OCI-LY7 (cell line): ENCODE measurements at regions not wholly inside any gene's neighbourhood (a gene's known extent, or its start where the extent isn't known, plus 50 kb on each side); places are given as distances from the start of the nearest gene placed in this dataset.

Experiments used
- BruUV-seq: library from RNA; stranded (reverse); fragments of 400-500 nt; replicated peaks from 2 replicates; lab custom pipeline; 2021; lab: Mats Ljungman, UMichigan
- CTCF ChIA-PET: fragments of 300-600 bp; sonication (Branson Sonifier 250); formaldehyde crosslinking; loops from one replicate; lab custom pipeline; 2022; ENCODE audit warnings: antibody characterized with exemption; ENCODE audit not compliant: unreplicated experiment; lab: Charles Lee
- POLR2A ChIA-PET: fragments of 300-600 bp; sonication (Branson Sonifier 250); formaldehyde crosslinking; loops from one replicate; lab custom pipeline; 2022; ENCODE audit warnings: antibody characterized with exemption; lab: Charles Lee
- DNase-seq: peaks from one replicate; pipeline ENCODE4 v3.0.0-alpha.2; 2015; ENCODE audit warnings: low spot score
- H2AFZ ChIP-seq: fragments of 200-600 bp; sonication (generic), shearing (Covaris generic); 2 replicates; pipeline ENCODE4 v1.6.1; 2014; ENCODE audit warnings: mild to moderate bottlenecking, antibody characterized with exemption, low read length, moderate library complexity
- H3K27ac ChIP-seq: fragments of 200-600 bp; sonication (generic); 2 replicates; pipeline ENCODE4 v1.5.1; 2014; ENCODE audit warnings: mixed run types, low read depth, mild to moderate bottlenecking, moderate library complexity, low read length, inconsistent platforms; ENCODE audit not compliant: poor library complexity, severe bottlenecking
- H3K36me3 ChIP-seq: fragments of 200-600 bp; sonication (generic); 2 replicates; pipeline ENCODE4 v1.6.1; 2014; ENCODE audit warnings: mild to moderate bottlenecking, antibody characterized with exemption, low read length, moderate library complexity, mixed read lengths; ENCODE audit not compliant: insufficient read depth
- H3K4me1 ChIP-seq: fragments of 200-600 bp; sonication (generic); 2 replicates; pipeline ENCODE4 v1.5.1; 2014; ENCODE audit warnings: mild to moderate bottlenecking, low read length; ENCODE audit not compliant: insufficient read depth, poor library complexity, severe bottlenecking
- H3K4me2 ChIP-seq: fragments of 200-600 bp; sonication (generic); 2 replicates; pipeline ENCODE4 v1.6.1; 2014; ENCODE audit warnings: mild to moderate bottlenecking, low read length
- H3K4me3 ChIP-seq: fragments of 200-600 bp; sonication (generic); 2 replicates; pipeline ENCODE4 v1.5.1; 2014; ENCODE audit warnings: mild to moderate bottlenecking, low read depth, low read length; ENCODE audit not compliant: poor library complexity, severe bottlenecking
- H3K79me2 ChIP-seq: fragments of 200-600 bp; sonication (generic); 2 replicates; pipeline ENCODE4 v1.6.1; 2016; ENCODE audit warnings: low read depth, mild to moderate bottlenecking, low read length, moderate library complexity, mixed read lengths; ENCODE audit not compliant: insufficient read depth
- H3K9me2 ChIP-seq: fragments of 200-600 bp; sonication (generic); 2 replicates; pipeline ENCODE4 v1.6.1; 2016; ENCODE audit warnings: mild to moderate bottlenecking, low read length, mixed read lengths; ENCODE audit not compliant: insufficient read depth
- H3K9me3 ChIP-seq: fragments of 200-600 bp; sonication (generic); 2 replicates; pipeline ENCODE4 v1.6.1; 2014; ENCODE audit warnings: mild to moderate bottlenecking, mixed run types, low read length, mixed read lengths
- H4K20me1 ChIP-seq: fragments of 200-600 bp; sonication (generic); 2 replicates; pipeline ENCODE4 v1.6.1; 2014; ENCODE audit warnings: mild to moderate bottlenecking, antibody characterized with exemption, low read length, moderate library complexity, mixed read lengths; ENCODE audit not compliant: insufficient read depth
- CTCF ChIP-seq: fragments of 200-600 bp; sonication (generic); conservative IDR thresholded peaks from 2 replicates; pipeline ENCODE4 v1.5.1; 2014; ENCODE audit warnings: mild to moderate bottlenecking, antibody characterized with exemption, low read length, moderate library complexity, mixed read lengths
- EZH2phosphoT487 ChIP-seq: fragments of 200-600 bp; sonication (generic); IDR thresholded peaks from 2 replicates; pipeline ENCODE4 v1.6.1; 2018; ENCODE audit warnings: low read depth, borderline replicate concordance, mild to moderate bottlenecking, mixed run types, antibody characterized with exemption, low read length, moderate library complexity, mixed read lengths
- intact Hi-C: fragments of 100-400 bp; cut with micrococcal nuclease; formaldehyde crosslinking; loops from one replicate; pipeline ENCODE4 v1.10.0; 2022; ENCODE audit not compliant: unreplicated experiment

- ChIA-PET CTCF (no interaction called here), POLR2A (no interaction called here)
- no peak overlapping the region for H2AFZ ChIP-seq
- no peaks in the 10 kb centered on the region for H3K9me2 ChIP-seq
- no peak overlapping the region for H3K27ac ChIP-seq
- H3K4me1 ChIP-seq = no peaks in the 10 kb centered on the region
- H3K9me3 ChIP-seq = no peaks in the 10 kb centered on the region
- no peak overlapping the region for H3K4me3 ChIP-seq
- TF ChIP-seq EZH2phosphoT487 (no peak), CTCF (no peak)
- H4K20me1 ChIP-seq = no peaks in the 10 kb centered on the region
- BruUV-seq = no TSS peak
- no peak for DNase-seq
- intact Hi-C loops = no loop called here
- H3K79me2 ChIP-seq = no peaks in the 10 kb centered on the region
- H3K36me3 ChIP-seq = no peaks in the 10 kb centered on the region
- H3K4me2 ChIP-seq = no peak overlapping the region
These were observed 201.2 kb downstream of the SUCLG1 start for GRCh38 chr2:84257831-84258230.

GRCh38 chr2:84251651-84252302 is 207.3 kb downstream of the SUCLG1 start:
- POLR2A ChIA-PET = no interaction called here

More at GRCh38 chr2:84251651-84252302, 207.3 kb downstream of the SUCLG1 start:
- H3K27ac ChIP-seq = no peak overlapping the region
- DNase-seq = no peak
- intact Hi-C loops = no loop called here
- H3K4me2 ChIP-seq = no peak overlapping the region
- H3K4me3 ChIP-seq = no peak overlapping the region
- TF ChIP-seq EZH2phosphoT487 (no peak), CTCF (no peak)
- CTCF ChIA-PET = no interaction called here
- no peak overlapping the region for H2AFZ ChIP-seq
- no peaks in the 10 kb centered on the region for H3K4me1 ChIP-seq
- H3K9me3 ChIP-seq = no peaks in the 10 kb centered on the region
- no peaks in the 10 kb centered on the region for H4K20me1 ChIP-seq
- BruUV-seq = no TSS peak
- no peaks in the 10 kb centered on the region for H3K79me2 ChIP-seq
- H3K9me2 ChIP-seq = no peaks in the 10 kb centered on the region
- no peaks in the 10 kb centered on the region for H3K36me3 ChIP-seq
